CD4-positive, alpha-beta T cell treated with Interleukin-2 at 100 ng/mL for 4 hours (primary cell): ENCODE measurements at regions not wholly inside any gene's neighbourhood (a gene's known extent, or its start where the extent isn't known, plus 50 kb on each side); places are given as distances from the start of the nearest gene placed in this dataset.

ENCODE experiments used
- DNase-seq: peaks from one replicate; pipeline ENCODE4 v3.0.0-alpha.2; 2020; ENCODE audit warnings: low spot score

DNA sequence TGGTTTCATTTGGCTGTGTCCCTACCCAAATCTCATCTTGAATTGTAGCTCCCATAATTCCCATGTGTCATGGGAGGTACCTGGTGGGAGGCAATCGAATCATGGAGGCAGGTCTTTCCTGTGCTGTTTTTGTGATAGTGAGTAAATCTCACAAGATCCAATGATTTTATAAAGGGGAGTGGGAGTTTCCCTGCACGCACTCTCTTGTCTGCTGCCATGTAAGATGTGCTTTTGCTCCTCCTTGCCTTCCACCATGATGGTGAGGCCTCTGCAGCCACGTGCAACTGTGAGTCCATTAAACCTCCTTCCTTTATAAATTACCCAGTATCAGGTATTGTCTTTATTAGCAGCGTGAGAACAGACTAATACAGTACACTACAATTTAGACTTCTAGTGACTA, 67.5 kb upstream of the LINC01488 start:
- DNase-seq, result no peak

DNA sequence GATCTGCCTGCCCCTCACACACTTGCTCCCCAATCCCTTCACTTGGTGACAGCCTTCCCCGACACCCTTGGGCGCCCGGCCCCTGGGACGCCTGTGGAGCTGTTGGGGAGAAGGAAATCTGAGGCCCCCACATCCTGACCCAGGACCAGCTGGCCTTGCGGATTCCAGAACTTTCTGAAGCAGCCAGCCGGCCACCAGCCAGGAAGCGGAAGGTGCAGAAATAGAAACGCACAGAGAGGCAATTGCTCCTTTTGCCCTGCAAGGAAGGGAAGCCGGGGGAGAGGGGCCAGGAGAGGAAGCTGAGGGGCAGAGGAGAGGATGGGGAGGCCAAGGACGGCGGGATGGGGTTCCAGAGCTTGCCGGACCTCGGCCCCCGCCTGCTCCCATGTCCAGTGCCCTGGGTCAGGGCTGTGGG, 66.7 kb upstream of the LINC01488 start:
- no peak for DNase-seq

DNA sequence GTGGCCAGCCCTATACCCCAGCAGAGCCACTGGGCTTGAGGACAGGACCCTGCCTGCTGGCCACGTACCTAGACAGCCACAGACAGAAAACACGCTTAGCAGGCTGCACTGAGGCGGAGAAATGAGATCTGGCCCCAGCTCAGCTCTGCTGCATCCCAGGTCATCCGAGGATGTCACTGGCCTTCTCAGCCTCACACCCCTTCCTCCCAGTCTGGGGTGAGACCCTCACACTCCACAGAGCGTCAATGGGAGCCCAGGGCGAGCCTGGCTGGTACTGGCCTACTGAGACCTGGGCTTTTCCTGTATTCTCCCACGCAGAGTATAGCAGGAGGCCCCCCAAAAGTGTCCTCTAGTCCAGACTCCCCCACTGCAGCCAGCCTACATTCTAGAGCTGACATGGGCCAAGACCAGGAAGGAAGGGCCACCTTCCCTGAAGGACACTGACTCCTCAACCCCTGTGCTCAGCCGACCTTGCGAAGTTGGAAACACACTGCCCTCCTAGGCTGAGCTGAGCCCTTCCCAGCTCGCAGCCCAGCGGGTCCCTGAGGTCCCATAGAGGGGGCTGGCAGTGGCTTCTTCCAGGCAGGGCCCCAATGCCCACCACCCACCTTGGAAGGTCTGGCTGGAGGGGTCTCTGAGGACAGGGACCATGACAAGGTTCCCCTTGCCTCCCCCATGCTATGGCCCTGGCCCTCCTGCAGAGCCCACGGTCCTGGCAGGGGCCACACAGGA, 65.9 kb upstream of the LINC01488 start:
- no peak for DNase-seq

DNA sequence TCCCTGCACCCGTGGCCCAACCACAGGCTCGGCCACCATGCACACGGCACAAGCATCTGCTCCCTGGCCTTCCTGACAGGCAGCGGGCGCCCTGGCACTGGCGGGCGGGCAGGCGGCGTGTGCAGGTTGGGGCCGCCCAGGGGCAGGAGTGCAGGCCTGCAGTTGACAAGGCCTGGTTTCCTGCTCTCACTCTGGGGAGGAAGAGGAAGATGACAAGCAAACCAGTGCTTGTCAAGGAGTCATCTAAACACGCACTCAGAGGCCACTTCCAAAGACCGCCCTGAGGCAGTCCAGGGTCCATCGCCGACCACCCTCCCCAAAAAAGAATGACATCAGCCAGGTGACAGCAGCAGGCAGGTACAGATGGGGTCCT, 65.3 kb upstream of the LINC01488 start:
- DNase-seq, result no peak

DNA sequence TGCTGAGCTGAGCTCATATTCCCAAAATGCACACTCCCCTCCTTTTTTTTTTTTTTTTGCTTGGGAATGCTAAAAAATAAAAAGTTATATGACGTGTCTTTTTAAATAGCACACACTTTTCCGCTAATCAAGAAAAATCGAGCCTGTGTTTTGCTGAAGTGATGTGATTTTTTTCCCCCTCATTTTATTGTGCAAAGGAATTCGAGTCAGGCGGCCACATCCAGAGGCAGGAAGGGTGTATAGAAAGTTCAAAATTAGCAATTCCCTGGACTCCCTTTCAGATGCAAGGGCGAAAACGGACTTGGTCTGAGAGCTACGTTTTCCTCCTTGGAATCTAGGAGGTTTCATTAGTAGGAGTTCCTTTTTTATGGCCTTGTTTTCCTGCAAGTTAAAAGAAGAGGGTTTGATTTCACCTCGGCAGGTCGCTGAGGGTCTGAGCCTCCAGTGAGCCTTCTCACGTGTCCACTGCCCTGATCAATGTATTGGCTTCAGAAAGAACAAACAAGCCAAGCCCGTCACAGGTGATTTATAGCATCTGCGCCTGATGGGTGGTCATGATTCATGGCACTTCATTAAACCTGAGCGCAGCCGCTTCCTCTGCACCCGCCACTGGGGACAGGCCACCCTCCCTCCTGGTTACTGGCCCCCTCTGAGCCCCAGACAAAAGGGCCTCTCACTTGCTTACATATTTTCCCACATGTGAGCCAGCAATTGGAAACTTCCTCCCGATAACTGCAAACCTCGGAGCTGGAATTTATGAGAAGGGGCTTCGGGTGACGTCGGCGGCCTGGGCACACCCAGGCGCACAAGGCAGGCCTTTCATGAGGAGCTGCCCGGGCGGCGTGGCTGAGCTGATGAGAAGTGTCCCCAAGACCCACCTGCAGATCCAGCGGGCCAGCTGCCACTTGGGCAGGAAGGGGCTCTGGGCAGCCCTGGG, 64.4 kb upstream of the LINC01488 start:
- no peak for DNase-seq

DNA sequence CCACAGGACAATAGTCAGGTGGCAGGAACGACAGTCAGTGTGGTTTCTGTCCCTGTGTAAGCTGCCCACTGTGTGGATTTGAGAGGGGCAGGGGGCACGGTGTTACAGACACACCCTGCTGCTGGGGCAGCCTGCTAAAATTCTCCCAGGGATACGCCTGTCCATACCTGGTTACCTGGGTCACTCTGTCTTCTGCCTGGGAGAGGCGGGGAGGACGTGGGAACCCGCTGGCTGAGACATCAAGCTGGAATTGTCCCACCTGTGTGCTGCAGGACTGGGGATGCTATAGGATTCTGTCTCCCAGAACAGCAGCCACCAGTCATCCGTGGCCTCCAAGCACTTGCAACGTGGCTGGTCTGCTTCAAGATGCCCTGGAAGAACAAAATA, 63.8 kb upstream of the LINC01488 start:
- DNase-seq, result no peak

DNA sequence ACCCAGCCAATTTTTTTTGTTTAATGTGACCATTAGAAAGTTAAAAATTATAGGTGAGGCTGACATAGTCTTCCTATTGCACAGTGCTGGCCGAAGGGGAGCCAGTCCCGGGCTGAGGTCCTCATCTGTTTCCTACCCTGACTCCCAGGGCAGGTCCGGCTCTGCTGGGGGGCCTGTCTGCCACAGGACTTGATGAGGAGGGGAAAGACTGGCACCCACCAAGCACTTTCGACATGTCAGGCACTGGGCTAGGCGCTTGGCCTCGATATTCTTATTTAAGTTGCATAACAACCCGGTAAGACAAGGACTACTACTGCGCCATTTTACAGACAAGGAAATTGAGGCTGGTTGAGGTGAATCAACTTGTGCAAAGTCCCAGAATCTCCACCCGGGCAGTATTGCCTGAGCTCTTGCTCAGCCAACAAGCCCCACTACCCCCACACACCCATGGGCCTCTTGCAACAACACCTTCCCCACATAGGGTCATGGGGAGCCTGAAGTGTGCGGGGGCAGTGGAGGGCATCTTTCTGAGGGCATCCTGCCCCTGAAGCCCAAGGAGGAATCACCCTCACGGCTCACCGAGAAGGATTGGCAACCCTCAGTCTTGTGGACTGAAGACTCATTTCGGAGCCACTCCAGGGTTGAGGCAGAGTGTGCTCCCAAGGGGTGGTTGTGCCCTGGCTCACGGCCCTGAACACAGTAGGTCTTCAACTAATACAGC, 62.7 kb upstream of the LINC01488 start:
- DNase-seq, result no peak

DNA sequence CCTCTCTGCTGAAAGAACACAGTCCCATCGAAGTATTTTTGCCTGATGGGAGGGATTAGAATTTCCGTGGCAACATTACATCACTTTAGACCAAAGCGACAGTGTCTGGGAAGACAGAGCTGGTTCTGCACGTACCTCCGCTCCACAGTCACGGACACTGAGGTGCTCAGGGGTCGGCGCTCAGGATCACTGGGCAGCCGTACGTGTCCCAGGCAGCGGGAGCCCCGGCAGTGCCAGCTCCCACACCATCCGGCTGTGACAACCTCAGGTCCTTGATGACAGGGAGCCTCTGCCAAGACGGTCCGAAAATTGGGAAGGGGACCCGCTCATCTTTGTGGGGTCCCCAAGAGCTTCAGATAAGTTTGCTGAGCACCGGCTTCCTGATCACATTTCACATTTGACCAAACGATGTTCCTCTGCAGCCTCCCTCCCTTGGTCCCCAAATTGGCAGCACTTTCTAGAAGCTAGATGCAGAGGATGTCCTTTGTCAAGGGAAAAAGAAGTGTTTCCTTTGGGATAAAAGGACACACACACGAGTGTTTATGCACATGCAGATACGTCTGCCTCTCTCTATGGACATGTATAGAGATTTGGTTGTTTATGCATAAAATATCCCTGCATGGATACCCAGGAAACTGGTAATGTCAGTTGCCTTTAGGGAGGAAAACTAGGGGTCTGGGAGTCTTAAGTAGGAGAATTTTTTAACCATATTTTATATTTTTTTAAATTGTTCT, 61.6 kb upstream of the LINC01488 start:
- no peak for DNase-seq

DNA sequence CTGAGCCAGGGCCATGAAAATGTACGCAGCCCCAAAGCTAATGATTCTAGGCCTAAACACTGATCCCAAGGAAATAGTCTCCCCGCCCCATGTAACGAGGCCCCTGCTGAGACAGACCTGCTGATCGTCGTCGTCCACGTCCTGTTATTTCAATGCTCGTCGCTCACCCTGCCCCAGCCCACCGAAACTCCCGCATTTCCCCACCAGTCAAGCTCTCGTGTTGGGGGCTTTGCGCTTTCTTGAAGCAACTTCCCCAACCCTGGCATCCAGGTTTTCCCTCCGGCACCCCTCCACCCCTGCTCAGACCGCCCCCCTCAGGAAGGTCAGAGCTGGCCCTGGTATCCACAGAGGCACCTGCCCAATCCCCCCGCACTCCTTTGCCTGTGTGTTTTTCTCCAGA, 58.8 kb upstream of the LINC01488 start:
- DNase-seq, result no peak

DNA sequence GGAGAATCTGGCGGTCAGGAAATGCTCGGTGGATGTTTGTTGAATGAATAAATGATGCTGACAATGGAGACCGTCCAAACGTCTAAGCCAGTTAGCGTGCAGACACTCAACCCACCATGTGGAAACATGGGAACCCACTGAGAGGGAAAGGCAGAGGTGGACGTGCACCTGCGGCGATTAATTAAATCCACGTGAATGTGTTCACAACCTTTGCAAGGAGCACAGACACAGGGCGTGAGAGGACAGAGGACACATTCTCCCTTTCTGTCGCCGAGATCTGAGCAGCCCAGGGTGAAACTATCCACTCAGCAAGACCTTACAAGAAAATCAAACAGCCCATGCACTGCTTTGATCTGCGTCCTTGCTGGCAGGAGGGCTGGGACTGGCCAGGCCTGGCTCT, 58.3 kb upstream of the LINC01488 start:
- no peak for DNase-seq

DNA sequence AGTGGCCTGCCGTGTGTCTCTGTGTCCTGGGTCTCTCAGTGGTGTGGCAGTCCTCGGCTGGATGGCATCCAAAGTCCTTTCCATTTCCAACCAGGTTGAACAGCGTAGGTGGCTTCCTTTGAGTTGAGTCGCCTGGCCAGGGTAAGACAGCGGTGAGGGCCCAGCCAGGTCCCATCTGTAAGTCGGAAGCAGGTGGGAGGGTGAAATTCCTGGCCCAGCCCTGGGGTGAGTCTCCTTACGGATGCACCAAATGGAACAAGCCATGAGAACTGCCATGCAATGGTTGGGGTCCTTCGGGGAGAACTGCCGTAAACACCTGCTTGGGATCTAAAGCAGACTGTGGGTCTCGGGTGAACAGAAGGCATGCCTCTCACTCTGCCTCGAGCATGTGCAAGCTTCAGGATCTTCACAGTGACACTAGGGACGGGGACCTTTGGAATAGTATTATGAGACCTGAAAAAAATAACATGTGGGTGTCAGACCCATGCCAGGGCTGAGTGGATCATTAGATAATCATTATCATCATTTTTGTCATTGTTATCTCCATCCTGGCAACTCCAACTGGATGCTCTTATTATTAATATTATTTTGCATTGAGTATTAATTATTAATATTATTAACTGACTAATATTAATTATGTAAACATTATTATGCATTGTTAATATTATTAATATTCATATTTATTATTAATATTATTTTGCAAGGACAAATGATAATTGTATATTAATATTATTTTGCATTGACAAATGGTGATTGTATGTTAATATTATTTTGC, 57.7 kb upstream of the LINC01488 start:
- DNase-seq, result no peak

DNA sequence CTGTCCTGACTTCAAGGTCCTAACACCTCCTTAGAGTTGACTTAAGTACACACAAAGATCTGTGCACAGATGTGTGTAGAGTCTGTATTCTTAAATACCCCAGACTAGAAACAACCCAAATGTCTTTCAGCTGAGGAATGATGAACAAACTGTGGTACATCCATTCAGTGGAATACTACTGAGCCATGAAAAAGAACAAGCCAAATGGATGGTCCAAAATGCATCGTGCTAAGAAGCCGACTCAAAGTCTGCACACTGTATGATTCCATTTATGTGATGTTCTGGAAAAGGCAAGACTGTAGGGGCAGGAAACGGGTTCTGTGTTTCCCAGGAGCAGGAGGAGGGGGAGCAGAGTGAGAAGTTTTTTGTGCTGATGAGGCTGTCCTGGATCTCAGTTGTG, 56.7 kb upstream of the LINC01488 start:
- no peak for DNase-seq

DNA sequence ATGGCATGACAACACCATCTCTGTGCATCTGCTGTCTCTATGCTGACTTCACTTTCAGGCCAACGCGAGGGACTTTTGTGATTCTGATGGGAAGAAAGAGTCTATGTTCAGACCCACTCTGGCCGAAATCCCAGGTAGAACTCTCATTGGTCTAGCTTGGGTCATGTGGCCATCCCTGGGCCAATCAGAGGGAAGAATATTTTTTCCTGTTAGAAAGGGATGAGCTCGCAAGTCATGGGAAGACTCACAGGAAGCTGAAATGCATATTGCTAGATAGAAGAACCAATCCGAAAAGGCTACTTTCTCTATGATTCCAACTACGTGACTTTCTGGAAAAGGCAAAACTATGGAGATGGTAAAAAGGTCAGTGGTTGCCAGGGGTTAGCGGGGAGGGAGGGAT, 56.0 kb upstream of the LINC01488 start:
- DNase-seq, result no peak

DNA sequence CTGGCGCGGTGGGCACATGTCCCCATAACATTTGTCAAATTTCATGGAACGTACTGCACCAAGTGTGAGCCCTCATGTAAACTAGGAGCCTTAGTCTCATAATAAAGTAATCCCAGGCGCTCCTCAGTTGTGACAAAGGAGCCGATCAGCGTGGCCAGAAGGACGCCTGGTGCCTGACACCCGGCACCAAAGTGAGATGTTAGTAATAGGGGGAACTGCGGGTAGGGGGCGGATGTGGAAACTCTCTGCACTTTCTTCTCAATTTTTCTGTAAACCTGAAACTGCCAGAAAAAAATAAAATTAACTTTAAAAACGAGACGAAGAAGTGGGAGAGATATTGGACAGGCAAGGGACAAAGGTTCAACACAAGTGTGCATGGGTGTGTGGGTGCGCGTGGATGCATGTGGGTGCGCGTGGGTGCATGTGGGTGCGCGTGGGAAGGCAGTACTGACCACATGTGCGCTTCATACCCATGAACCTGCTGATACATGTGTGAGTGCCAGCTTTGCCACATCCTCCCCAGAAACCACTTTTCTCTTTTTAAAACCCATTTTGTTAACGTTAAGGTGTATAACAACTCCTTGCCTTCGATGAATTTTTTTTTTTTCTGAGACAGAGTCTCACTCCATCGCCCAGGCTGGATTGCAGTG, 55.4 kb upstream of the LINC01488 start:
- DNase-seq, result no peak

DNA sequence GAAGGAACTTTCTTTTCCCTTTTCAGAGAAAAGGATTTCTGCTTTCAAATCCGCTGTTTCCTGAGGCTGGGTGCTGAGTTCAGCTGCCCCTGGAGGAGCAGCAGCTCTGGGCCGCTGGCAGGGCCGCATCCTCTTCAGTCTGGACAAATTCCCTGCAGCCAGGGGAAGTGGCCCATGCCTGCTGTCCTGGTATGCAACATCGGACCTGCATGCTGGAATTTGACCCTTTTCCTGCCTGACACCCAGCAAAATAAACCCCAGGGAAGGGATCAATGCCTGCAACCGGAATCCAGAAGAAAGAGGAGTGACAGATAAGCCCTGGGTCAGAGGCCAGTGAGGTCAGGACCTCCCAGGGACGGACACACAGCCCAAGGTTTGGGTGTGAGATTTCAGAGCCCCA, 54.1 kb upstream of the LINC01488 start:
- DNase-seq, result no peak

DNA sequence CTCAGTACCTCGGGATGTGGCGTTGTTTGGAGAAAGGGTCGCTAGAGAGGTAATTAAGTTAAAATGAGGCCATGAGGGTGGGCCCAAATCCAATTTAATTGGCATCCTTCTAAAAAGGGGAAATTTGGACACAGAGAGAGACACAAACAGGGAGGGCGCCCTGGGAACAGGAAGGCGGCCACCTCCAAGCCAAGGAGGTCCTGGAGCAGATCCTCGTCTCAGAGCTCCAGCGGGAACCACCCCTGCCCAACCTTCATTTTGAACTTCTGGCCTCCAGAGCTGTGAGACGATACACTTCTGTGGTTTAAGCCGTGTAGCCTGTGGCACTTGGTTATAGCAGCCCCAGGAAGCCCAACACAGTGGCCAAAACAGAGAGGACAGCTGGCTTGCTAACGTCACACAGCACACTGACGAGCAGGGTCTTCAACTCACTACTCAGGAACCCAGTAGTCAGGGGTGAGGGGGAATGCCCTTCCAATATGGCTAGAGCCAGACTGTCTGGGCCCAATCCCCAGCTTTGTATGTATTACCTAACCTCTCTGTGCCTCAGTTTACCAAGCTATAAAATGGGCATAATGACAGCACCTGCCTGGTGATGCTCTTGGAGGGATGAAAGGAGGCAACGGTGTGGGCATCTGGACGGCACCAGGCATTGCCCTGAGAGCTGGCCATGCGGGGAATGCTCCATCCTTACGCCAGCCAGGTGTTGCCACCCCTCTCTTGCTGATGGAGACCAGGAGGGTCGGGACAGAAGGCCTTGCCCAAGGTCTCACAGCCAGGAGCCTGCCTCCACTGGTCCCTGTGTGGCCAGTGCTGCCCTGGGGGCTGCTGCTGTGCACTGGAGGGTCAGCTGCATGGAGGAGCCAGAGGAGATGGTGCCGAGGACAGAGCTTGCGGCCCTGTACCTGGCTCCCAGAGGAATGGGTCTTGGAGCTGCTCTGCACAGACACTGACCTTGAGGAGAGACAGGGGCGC, 53.3 kb upstream of the LINC01488 start:
- no peak for DNase-seq

DNA sequence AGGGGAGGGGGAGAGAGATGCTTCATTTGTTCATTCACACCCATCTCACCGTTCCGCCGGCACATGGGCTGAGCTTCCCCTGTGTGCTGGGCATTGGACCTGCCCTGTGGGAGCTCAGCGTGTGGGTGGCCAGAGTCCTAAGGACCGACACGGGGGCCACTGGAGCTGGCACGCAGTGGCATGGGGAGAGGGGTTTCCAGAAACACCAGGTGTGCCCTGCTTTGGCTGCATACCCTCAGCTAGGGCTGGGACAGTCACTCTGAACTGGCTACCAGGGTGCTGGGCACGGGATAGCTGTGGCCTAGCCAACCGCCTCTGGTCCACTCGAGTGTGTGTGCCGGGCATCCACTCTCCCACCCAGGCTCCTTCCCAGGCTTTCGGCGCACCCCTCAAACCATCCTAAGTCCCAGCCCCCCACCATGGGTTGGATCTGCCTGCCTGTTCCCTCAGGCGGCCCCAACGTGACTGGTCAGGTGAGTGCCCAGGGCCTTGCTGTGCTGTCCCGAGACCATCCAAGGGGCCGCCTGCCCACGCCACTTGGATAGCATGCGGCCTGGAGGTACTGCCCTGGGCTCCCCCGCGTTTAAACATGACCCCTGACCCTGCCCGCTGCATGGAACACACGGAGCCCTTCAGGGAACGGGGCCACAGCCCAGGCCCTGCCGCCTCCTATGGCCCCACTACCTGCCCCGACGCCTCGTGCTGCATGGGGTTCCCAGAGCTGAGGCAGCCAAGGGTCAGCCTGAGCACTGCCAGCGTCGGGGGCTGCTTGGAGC, 51.6 kb upstream of the LINC01488 start:
- DNase-seq, result no peak

DNA sequence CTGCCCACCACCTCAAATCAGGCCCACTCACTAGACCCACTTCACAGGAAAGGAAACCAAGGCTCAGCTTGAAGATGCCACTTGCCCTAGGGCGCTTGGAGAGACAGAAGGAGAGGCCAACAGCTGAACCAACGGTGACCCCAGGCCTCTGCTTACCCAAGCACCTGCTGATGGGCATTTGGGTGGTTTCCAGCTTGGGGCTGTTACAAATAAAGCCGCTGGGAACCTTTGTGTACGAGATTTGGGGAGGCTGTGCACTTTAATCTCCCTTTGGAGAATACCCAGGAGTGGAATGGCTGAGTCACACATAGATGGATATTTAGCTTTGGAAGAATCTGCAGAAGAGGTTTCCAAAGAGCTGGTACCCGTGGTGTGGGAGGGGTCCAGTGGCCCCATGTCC, 50.9 kb upstream of the LINC01488 start:
- no peak for DNase-seq

DNA sequence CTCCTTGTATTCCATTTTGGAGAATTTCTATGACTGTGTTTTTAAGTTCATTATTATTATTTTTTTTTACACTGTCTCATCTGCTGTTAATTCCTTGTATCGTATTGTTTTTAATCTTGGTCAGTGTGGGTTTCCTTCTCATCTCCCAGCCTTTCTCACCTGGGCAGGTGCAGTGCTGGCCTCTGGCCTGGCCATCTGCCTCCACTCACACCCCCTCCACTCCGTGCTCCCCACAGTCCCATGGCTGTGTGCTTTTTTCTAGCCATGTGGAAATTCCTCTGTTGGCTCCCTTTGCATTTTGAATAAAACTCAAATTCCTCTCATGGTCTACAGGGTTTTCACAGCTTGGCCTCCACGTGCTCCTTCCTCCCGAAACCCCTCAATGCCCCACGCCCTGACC, 50.3 kb upstream of the LINC01488 start:
- no peak for DNase-seq
